A549 (cell line): ENCODE measurements at regions not wholly inside any gene's neighbourhood (a gene's known extent, or its start where the extent isn't known, plus 50 kb on each side); places are given as distances from the start of the nearest gene placed in this dataset.

Experiments used
- CHD2 ChIP-seq: fragments of 150-350 bp; IDR thresholded peaks from 2 replicates; pipeline ENCODE4 v1.6.1; 2014; ENCODE audit warnings: low read length; ENCODE audit not compliant: partially characterized antibody
- CTCF ChIP-seq: fragments of >200 bp; sonication (Bioruptor Twin); formaldehyde crosslinking; IDR thresholded peaks from 3 replicates; pipeline ENCODE4 v1.5.1; 2016
- EP300 ChIP-seq, 2 experiments: fragments of >200 bp; sonication (Bioruptor Twin); formaldehyde crosslinking; IDR thresholded peaks; 2 replicates in 1 of 2; 3 replicates in 1 of 2; pipeline ENCODE4 v1.6.1; 2016 to 2017
- FOSL2 ChIP-seq, 2 experiments: fragments of 450-650 bp in 1 of 2; fragments of >200 bp in 1 of 2; sonication (Bioruptor Twin) in 1 of 2; formaldehyde crosslinking; IDR thresholded peaks; 2 replicates each; pipeline versions ENCODE4 v1.5.0 to v1.6.1; 2016 to 2020; ENCODE audit warnings: mild to moderate bottlenecking in 1 of 2, moderate library complexity in 1 of 2
- MAFK ChIP-seq: fragments of 450-650 bp; IDR thresholded peaks from 2 replicates; pipeline ENCODE4 v1.6.1; 2014; ENCODE audit not compliant: partially characterized antibody
- POLR2A ChIP-seq: IDR thresholded peaks from 2 replicates; pipeline ENCODE4 v1.6.1; 2012; ENCODE audit warnings: mild to moderate bottlenecking, low read length

- TF ChIP-seq CTCF (no peak), EP300 (IDR thresholded peaks at IDR 0.05) (no peak), POLR2A (no peak), MAFK (no peak), FOSL2 (IDR thresholded peaks at IDR 0.05) (no peak), FOSL2 (CRISPR knock-in tag; IDR thresholded peaks at IDR 0.05) (no peak), CHD2 (no peak)
Observed at GRCh38 chr4:154003378-154003777, 214.5 kb upstream of the SFRP2 start.
